DMS153 (cell line): ENCODE measurements at regions not wholly inside any gene's neighbourhood (a gene's known extent, or its start where the extent isn't known, plus 50 kb on each side); places are given as distances from the start of the nearest gene placed in this dataset.
"Not testable (repeated sequence)": the region's sequence is repeated elsewhere in the genome, so short reads cannot be mapped to it uniquely, and the experiment has no call there.

Source experiments
- DNase-seq: peaks from one replicate; lab custom pipeline; 2025; lab: John Stamatoyannopoulos, UW

- no peak for DNase-seq
Measured at GRCh38 chr17:5962371-5962770, 107.8 kb upstream of the WSCD1 start.

GRCh38 chr17:5971969-5972368 is 98.2 kb upstream of the WSCD1 start:
- DNase-seq, result peak; percentile 5

- DNase-seq, result no peak
Measured at GRCh38 chr17:5973410-5973809, 96.8 kb upstream of the WSCD1 start.

- no peak for DNase-seq
Measured at GRCh38 chr17:5975661-5976060, 94.5 kb upstream of the WSCD1 start.

GRCh38 chr17:5976251-5976650 is 93.9 kb upstream of the WSCD1 start:
- no peak for DNase-seq

GRCh38 chr17:5978496-5978895 is 91.7 kb upstream of the WSCD1 start:
- no peak for DNase-seq

- no peak for DNase-seq
Measured at GRCh38 chr17:5980941-5981340, 89.2 kb upstream of the WSCD1 start.

- DNase-seq, result no peak
Measured at GRCh38 chr17:5986644-5987043, 83.5 kb upstream of the WSCD1 start.

GRCh38 chr17:6000426-6000825 is 69.8 kb upstream of the WSCD1 start:
- DNase-seq, result no peak

GRCh38 chr17:6003221-6003620 is 67.0 kb upstream of the WSCD1 start:
- not testable (repeated sequence) for DNase-seq

- no peak for DNase-seq
Measured at GRCh38 chr17:6005939-6006338, 64.2 kb upstream of the WSCD1 start.

GRCh38 chr17:6011206-6011605 is 59.0 kb upstream of the WSCD1 start:
- no peak for DNase-seq

GRCh38 chr17:6018788-6019187 is 51.4 kb upstream of the WSCD1 start:
- no peak for DNase-seq

- no peak for DNase-seq
Measured at GRCh38 chr17:6019959-6020358, 50.2 kb upstream of the WSCD1 start.

GRCh38 chr17:6020376-6021010 is 49.7 kb upstream of the WSCD1 start:
- no peak for DNase-seq
